ENCODE measurements at regions not wholly inside any gene's neighbourhood (a gene's known extent, or its start where the extent isn't known, plus 50 kb on each side); places are given as distances from the start of the nearest gene placed in this dataset.

GRCh38 chr12:103086471-103086870 is 129.0 kb downstream of the ASCL1 start:
- Histone ChIP-seq H3K27me3 (no peaks in the 10 kb centered on the region), H3K9me3 (peaks cover 0 to 4% (median under 1%) of the 10 kb centered on the region in 4 donors), H3K36me3 (no peaks in the 10 kb centered on the region), H3K4me3 (no peak overlapping the region), H3K4me1 (no peaks in the 10 kb centered on the region), H3K27ac (no peak overlapping the region)
- TF ChIP-seq EP300 (IDR thresholded peaks at IDR 0.05): no peak
- TF ChIP-seq POLR2A (IDR thresholded peaks at IDR 0.05): no peak
- TF ChIP-seq CTCF (IDR thresholded peaks at IDR 0.05): no peak
- TF ChIP-seq POLR2AphosphoS5 (IDR thresholded peaks at IDR 0.05): no peak
- DNase-seq: no peak
- 74 to 84% (median 80%) methylated on average over 6 of the region's 6 CpGs for WGBS, 5 donors
- intact Hi-C loops (cut with DNase I; ENCODE audit: low total_unique reads): no loop called here

GRCh38 chr12:103093499-103094106 is 136.1 kb downstream of the ASCL1 start:
- no peaks in the 10 kb centered on the region for H3K9me3 ChIP-seq
- H3K36me3 ChIP-seq: no peaks in the 10 kb centered on the region
- no peak overlapping the region for H3K4me3 ChIP-seq
- peak; percentile 27 to 51 for DNase-seq
- H3K4me1 ChIP-seq: peaks cover 0 to 6% (median 0%) of the 10 kb centered on the region in 4 donors
- WGBS, 5 donors: 36 to 55% (median 38%) methylated on average over 3 of the region's 3 CpGs
- no peak overlapping the region for H3K27ac ChIP-seq
- intact Hi-C loops (cut with DNase I; ENCODE audit: low total_unique reads): no loop called here
- no peaks in the 10 kb centered on the region for H3K27me3 ChIP-seq
- no peak for TF ChIP-seq POLR2A (IDR thresholded peaks at IDR 0.05)
- TF ChIP-seq EP300 (IDR thresholded peaks at IDR 0.05): no peak
- TF ChIP-seq CTCF (IDR thresholded peaks at IDR 0.05): no peak
- TF ChIP-seq POLR2AphosphoS5 (IDR thresholded peaks at IDR 0.05): no peak

- Histone ChIP-seq H3K9me3 (no peaks in the 10 kb centered on the region), H3K36me3 (no peaks in the 10 kb centered on the region), H3K4me1 (peaks cover 0 to 6% (median 0%) of the 10 kb centered on the region in 4 donors), H3K27me3 (no peaks in the 10 kb centered on the region), H3K27ac (no peak overlapping the region), H3K4me3 (no peak overlapping the region)
- WGBS, 5 donors: 88 to 97% (median 94%) methylated on average over 2 of the region's 2 CpGs
- TF ChIP-seq POLR2A (IDR thresholded peaks at IDR 0.05): no peak
- TF ChIP-seq CTCF (IDR thresholded peaks at IDR 0.05): no peak
- TF ChIP-seq EP300 (IDR thresholded peaks at IDR 0.05): no peak
- TF ChIP-seq POLR2AphosphoS5 (IDR thresholded peaks at IDR 0.05): no peak
- intact Hi-C loops (cut with DNase I; ENCODE audit: low total_unique reads): no loop called here
- no peak for DNase-seq
Observed at GRCh38 chr12:103097496-103097895, 140.0 kb downstream of the ASCL1 start.

DNA sequence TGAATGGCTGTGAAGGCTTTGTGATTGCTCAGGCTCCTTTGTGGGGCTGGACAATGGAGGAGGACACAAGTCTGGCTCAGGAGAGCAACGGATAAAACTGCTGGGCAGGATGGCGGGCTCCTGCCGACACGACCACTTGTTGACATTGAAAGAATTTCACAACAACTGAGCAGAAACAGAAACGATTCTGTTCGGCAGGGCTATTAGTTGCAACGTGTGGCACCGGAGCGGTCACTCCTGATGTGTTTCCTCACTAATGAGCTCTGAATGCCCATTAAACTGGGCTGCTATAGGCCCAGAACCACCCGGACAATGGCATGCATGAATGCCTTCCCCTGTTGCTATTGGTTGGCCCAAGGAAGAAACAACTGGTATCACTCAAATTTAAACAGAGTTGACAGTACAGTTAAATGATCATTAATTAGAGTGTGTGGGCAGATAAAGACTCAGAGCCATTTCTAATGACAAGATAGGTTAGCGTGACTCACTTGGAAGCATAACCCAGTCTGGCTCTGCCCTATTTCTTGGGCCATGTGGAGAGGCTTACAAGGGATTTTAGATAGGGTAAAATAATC is 142.9 kb downstream of the ASCL1 start:
- WGBS, 5 donors: 83 to 95% (median 84%) methylated on average over 11 of the region's 11 CpGs
- intact Hi-C loops (cut with DNase I; ENCODE audit: low total_unique reads): no loop called here
- no peaks in the 10 kb centered on the region for H3K27me3 ChIP-seq
- no peak overlapping the region for H3K4me3 ChIP-seq
- no peaks in the 10 kb centered on the region for H3K9me3 ChIP-seq
- no peaks in the 10 kb centered on the region for H3K4me1 ChIP-seq
- no peaks in the 10 kb centered on the region for H3K36me3 ChIP-seq
- no peak overlapping the region for H3K27ac ChIP-seq
- DNase-seq: peak in 1 of 2 donors; percentile 54
- TF ChIP-seq POLR2A (IDR thresholded peaks at IDR 0.05): no peak
- no peak for TF ChIP-seq CTCF (IDR thresholded peaks at IDR 0.05)
- no peak for TF ChIP-seq POLR2AphosphoS5 (IDR thresholded peaks at IDR 0.05)
- TF ChIP-seq EP300 (IDR thresholded peaks at IDR 0.05): no peak

All from stomach (tissue), 8 donors.